ENCODE measurements at regions not wholly inside any gene's neighbourhood (a gene's known extent, or its start where the extent isn't known, plus 50 kb on each side); places are given as distances from the start of the nearest gene placed in this dataset.

DNA sequence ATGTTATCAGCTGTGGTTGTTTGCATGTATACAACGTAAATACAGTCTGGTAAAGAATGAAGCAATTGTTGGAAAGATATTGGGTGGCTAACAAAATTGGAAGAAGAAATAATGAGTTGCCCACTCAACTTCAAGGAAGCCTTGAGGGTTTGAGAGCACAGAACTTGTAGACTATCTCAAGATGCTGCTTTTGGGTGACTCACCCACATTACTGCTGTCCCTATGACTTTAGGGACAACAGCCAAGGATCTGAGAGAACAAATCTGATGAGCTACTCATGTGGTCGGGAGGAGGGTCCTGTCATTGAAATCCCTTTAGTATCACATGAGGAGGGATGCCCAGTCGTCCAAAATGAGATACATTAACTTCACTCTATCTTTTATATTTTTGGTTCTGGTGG is 261.8 kb downstream of the GAS1 start:
- H3K27me3 ChIP-seq (ENCODE audit: control insufficient read depth, insufficient read depth, low read length) = no peaks in the 10 kb centered on the region
- no peak for DNase-seq (ENCODE audit: low read depth in 2 of 2)
- H3K4me2 ChIP-seq (ENCODE audit: extremely low read depth, insufficient read depth, low read length) = no peak overlapping the region
- H3K4me3 ChIP-seq (replicated peaks in 1 of 4; ENCODE audit: control extremely low read depth in 1 of 4, insufficient read depth in 1 of 4, low read depth in 3 of 4, low read length in 4 of 4) = no peak overlapping the region
- TF ChIP-seq, protein P1, sequence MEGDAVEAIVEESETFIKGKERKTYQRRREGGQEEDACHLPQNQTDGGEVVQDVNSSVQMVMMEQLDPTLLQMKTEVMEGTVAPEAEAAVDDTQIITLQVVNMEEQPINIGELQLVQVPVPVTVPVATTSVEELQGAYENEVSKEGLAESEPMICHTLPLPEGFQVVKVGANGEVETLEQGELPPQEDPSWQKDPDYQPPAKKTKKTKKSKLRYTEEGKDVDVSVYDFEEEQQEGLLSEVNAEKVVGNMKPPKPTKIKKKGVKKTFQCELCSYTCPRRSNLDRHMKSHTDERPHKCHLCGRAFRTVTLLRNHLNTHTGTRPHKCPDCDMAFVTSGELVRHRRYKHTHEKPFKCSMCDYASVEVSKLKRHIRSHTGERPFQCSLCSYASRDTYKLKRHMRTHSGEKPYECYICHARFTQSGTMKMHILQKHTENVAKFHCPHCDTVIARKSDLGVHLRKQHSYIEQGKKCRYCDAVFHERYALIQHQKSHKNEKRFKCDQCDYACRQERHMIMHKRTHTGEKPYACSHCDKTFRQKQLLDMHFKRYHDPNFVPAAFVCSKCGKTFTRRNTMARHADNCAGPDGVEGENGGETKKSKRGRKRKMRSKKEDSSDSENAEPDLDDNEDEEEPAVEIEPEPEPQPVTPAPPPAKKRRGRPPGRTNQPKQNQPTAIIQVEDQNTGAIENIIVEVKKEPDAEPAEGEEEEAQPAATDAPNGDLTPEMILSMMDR (conservative IDR thresholded peaks at IDR 0.05 in 1 of 2, IDR thresholded peaks at IDR 0.05 in 1 of 2; ENCODE audit: low read depth in 1 of 2, low read length in 2 of 2) = no peak
- no peak for TF ChIP-seq EZH2 (IDR thresholded peaks at IDR 0.05; ENCODE audit: low read length, missing control alignments)
- H3K4me1 ChIP-seq (ENCODE audit: control insufficient read depth, extremely low read depth, insufficient read depth, low read length) = no peaks in the 10 kb centered on the region
- H3K36me3 ChIP-seq (ENCODE audit: control insufficient read depth, insufficient read depth, low read length) = no peaks in the 10 kb centered on the region
- no peaks in the 10 kb centered on the region for H3K79me2 ChIP-seq (ENCODE audit: control insufficient read depth, insufficient read depth, low read length)
- H4K20me1 ChIP-seq (ENCODE audit: control insufficient read depth, extremely low read depth, insufficient read depth, low read length) = no peaks in the 10 kb centered on the region
- no peak overlapping the region for H2AFZ ChIP-seq (ENCODE audit: low read length)
- H3K9ac ChIP-seq (ENCODE audit: insufficient read depth, low read length) = no peak overlapping the region
- H3K9me3 ChIP-seq (ENCODE audit: control insufficient read depth, insufficient read depth, low read depth, low read length) = no peaks in the 10 kb centered on the region
- H3K27ac ChIP-seq (ENCODE audit: insufficient read depth, low read length) = no peak overlapping the region

DNA sequence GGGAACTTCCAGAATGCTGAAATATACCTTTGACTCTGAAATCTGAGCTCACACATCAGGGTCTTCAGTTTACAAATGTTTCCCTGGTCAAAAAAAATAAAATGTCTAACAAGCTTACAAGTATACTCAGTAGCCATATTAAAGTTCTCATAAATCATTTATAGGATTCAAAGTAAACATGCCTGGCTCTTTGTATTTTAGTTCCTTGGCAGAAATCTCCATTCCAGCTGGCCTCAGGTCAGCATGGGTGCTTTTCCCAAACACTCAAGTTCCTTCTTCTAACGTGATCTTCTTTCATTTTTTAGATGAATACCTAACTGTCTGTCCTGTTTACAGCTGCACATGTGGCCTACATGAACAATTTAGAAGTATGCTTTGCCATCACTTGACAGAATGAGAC is 263.2 kb downstream of the GAS1 start:
- Histone ChIP-seq H3K9me3 (ENCODE audit: control insufficient read depth, insufficient read depth, low read depth, low read length) (no peaks in the 10 kb centered on the region), H3K4me2 (ENCODE audit: extremely low read depth, insufficient read depth, low read length) (no peak overlapping the region), H3K4me3 (replicated peaks in 1 of 4; ENCODE audit: control extremely low read depth in 1 of 4, insufficient read depth in 1 of 4, low read depth in 3 of 4, low read length in 4 of 4) (no peak overlapping the region), H3K27ac (ENCODE audit: insufficient read depth, low read length) (no peak overlapping the region), H3K4me1 (ENCODE audit: control insufficient read depth, extremely low read depth, insufficient read depth, low read length) (no peaks in the 10 kb centered on the region), H3K36me3 (ENCODE audit: control insufficient read depth, insufficient read depth, low read length) (no peaks in the 10 kb centered on the region), H3K27me3 (ENCODE audit: control insufficient read depth, insufficient read depth, low read length) (no peaks in the 10 kb centered on the region), H3K79me2 (ENCODE audit: control insufficient read depth, insufficient read depth, low read length) (no peaks in the 10 kb centered on the region), H3K9ac (ENCODE audit: insufficient read depth, low read length) (no peak overlapping the region), H2AFZ (ENCODE audit: low read length) (no peak overlapping the region), H4K20me1 (ENCODE audit: control insufficient read depth, extremely low read depth, insufficient read depth, low read length) (no peaks in the 10 kb centered on the region)
- peak in 1 of 2 donors; percentile 25 for DNase-seq (ENCODE audit: low read depth in 2 of 2)
- TF ChIP-seq EZH2 (IDR thresholded peaks at IDR 0.05; ENCODE audit: low read length, missing control alignments) = no peak
- TF ChIP-seq, protein P1 (conservative IDR thresholded peaks at IDR 0.05 in 1 of 2, IDR thresholded peaks at IDR 0.05 in 1 of 2; ENCODE audit: low read depth in 1 of 2, low read length in 2 of 2) = no peak

DNA sequence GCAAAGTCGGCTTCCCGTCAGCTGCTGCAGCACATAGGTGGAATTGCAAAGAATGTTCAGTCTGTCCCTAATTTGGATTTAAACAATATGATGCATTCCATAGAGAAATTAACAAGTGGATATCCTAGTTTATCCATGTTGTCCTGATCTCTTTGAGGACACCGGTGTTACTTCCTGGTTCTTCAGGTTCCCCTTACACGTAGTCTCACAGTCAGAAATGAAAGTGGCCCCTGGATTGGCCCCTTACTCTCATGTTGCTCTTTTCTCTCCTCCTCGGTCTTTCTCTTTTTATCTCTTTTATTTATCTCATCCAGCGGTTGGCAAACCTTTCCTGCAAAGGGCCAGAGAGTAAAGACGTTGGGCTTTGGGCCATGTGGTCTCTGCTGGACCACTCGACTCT is 265.1 kb downstream of the GAS1 start:
- H3K4me2 ChIP-seq (ENCODE audit: extremely low read depth, insufficient read depth, low read length) = no peak overlapping the region
- no peak for TF ChIP-seq EZH2 (IDR thresholded peaks at IDR 0.05; ENCODE audit: low read length, missing control alignments)
- TF ChIP-seq, protein P1 (conservative IDR thresholded peaks at IDR 0.05 in 1 of 2, IDR thresholded peaks at IDR 0.05 in 1 of 2; ENCODE audit: low read depth in 1 of 2, low read length in 2 of 2) = no peak
- no peak overlapping the region for H3K27ac ChIP-seq (ENCODE audit: insufficient read depth, low read length)
- no peaks in the 10 kb centered on the region for H3K79me2 ChIP-seq (ENCODE audit: control insufficient read depth, insufficient read depth, low read length)
- H4K20me1 ChIP-seq (ENCODE audit: control insufficient read depth, extremely low read depth, insufficient read depth, low read length) = no peaks in the 10 kb centered on the region
- H3K9me3 ChIP-seq (ENCODE audit: control insufficient read depth, insufficient read depth, low read depth, low read length) = no peaks in the 10 kb centered on the region
- H3K4me3 ChIP-seq (replicated peaks in 1 of 4; ENCODE audit: control extremely low read depth in 1 of 4, insufficient read depth in 1 of 4, low read depth in 3 of 4, low read length in 4 of 4) = no peak overlapping the region
- H3K9ac ChIP-seq (ENCODE audit: insufficient read depth, low read length) = no peak overlapping the region
- H3K4me1 ChIP-seq (ENCODE audit: control insufficient read depth, extremely low read depth, insufficient read depth, low read length) = no peaks in the 10 kb centered on the region
- H2AFZ ChIP-seq (ENCODE audit: low read length) = no peak overlapping the region
- no peaks in the 10 kb centered on the region for H3K36me3 ChIP-seq (ENCODE audit: control insufficient read depth, insufficient read depth, low read length)
- H3K27me3 ChIP-seq (ENCODE audit: control insufficient read depth, insufficient read depth, low read length) = no peaks in the 10 kb centered on the region
- DNase-seq (ENCODE audit: low read depth in 2 of 2) = no peak

Measured in fibroblast of lung (primary cell).